ENCODE measurements at regions not wholly inside any gene's neighbourhood (a gene's known extent, or its start where the extent isn't known, plus 50 kb on each side); places are given as distances from the start of the nearest gene placed in this dataset.

GRCh38 chr5:135124724-135125123 lies 90.7 kb upstream of the PITX1 start:
- no peaks in the 10 kb centered on the region for H3K4me1 ChIP-seq (ENCODE audit: control insufficient read depth, insufficient read depth, low read length, poor library complexity, severe bottlenecking)
- no peak for DNase-seq
- no peaks in the 10 kb centered on the region for H3K36me3 ChIP-seq (ENCODE audit: control insufficient read depth, insufficient read depth, low read length)
- no peaks in the 10 kb centered on the region for H3K27me3 ChIP-seq (replicated peaks; ENCODE audit: control insufficient read depth, insufficient read depth, low read length, poor library complexity, severe bottlenecking)
- H3K27ac ChIP-seq (ENCODE audit: insufficient read depth, low read length, poor library complexity, severe bottlenecking) = no peak overlapping the region
- H3K9me3 ChIP-seq (ENCODE audit: control insufficient read depth, low read length) = no peaks in the 10 kb centered on the region
- H3K4me3 ChIP-seq (ENCODE audit: insufficient read depth, low read depth, low read length, poor library complexity, severe bottlenecking) = no peak overlapping the region

GRCh38 chr5:135124128-135124527 lies 90.1 kb upstream of the PITX1 start:
- H3K9me3 ChIP-seq (ENCODE audit: control insufficient read depth, low read length) = no peaks in the 10 kb centered on the region
- H3K27ac ChIP-seq (ENCODE audit: insufficient read depth, low read length, poor library complexity, severe bottlenecking) = no peak overlapping the region
- no peak overlapping the region for H3K4me3 ChIP-seq (ENCODE audit: insufficient read depth, low read depth, low read length, poor library complexity, severe bottlenecking)
- no peaks in the 10 kb centered on the region for H3K36me3 ChIP-seq (ENCODE audit: control insufficient read depth, insufficient read depth, low read length)
- no peak for DNase-seq
- no peaks in the 10 kb centered on the region for H3K4me1 ChIP-seq (ENCODE audit: control insufficient read depth, insufficient read depth, low read length, poor library complexity, severe bottlenecking)
- no peaks in the 10 kb centered on the region for H3K27me3 ChIP-seq (replicated peaks; ENCODE audit: control insufficient read depth, insufficient read depth, low read length, poor library complexity, severe bottlenecking)

- Histone ChIP-seq H3K36me3 (ENCODE audit: control insufficient read depth, insufficient read depth, low read length) (no peaks in the 10 kb centered on the region), H3K4me3 (ENCODE audit: insufficient read depth, low read depth, low read length, poor library complexity, severe bottlenecking) (no peak overlapping the region), H3K4me1 (ENCODE audit: control insufficient read depth, insufficient read depth, low read length, poor library complexity, severe bottlenecking) (no peaks in the 10 kb centered on the region), H3K27ac (ENCODE audit: insufficient read depth, low read length, poor library complexity, severe bottlenecking) (no peak overlapping the region), H3K27me3 (replicated peaks; ENCODE audit: control insufficient read depth, insufficient read depth, low read length, poor library complexity, severe bottlenecking) (no peaks in the 10 kb centered on the region), H3K9me3 (ENCODE audit: control insufficient read depth, low read length) (no peaks in the 10 kb centered on the region)
- no peak for DNase-seq
Observed at GRCh38 chr5:135122797-135123196, 88.8 kb upstream of the PITX1 start.

- Histone ChIP-seq H3K4me3 (ENCODE audit: insufficient read depth, low read depth, low read length, poor library complexity, severe bottlenecking) (no peak overlapping the region), H3K27me3 (replicated peaks; ENCODE audit: control insufficient read depth, insufficient read depth, low read length, poor library complexity, severe bottlenecking) (no peaks in the 10 kb centered on the region), H3K36me3 (ENCODE audit: control insufficient read depth, insufficient read depth, low read length) (no peaks in the 10 kb centered on the region), H3K9me3 (ENCODE audit: control insufficient read depth, low read length) (no peaks in the 10 kb centered on the region), H3K27ac (ENCODE audit: insufficient read depth, low read length, poor library complexity, severe bottlenecking) (no peak overlapping the region), H3K4me1 (ENCODE audit: control insufficient read depth, insufficient read depth, low read length, poor library complexity, severe bottlenecking) (no peaks in the 10 kb centered on the region)
- DNase-seq = no peak
Observed at GRCh38 chr5:135120951-135121350, 86.9 kb upstream of the PITX1 start.

- no peak overlapping the region for H3K4me3 ChIP-seq (ENCODE audit: insufficient read depth, low read depth, low read length, poor library complexity, severe bottlenecking)
- no peaks in the 10 kb centered on the region for H3K36me3 ChIP-seq (ENCODE audit: control insufficient read depth, insufficient read depth, low read length)
- H3K27ac ChIP-seq (ENCODE audit: insufficient read depth, low read length, poor library complexity, severe bottlenecking) = no peak overlapping the region
- H3K27me3 ChIP-seq (replicated peaks; ENCODE audit: control insufficient read depth, insufficient read depth, low read length, poor library complexity, severe bottlenecking) = no peaks in the 10 kb centered on the region
- H3K9me3 ChIP-seq (ENCODE audit: control insufficient read depth, low read length) = no peaks in the 10 kb centered on the region
- DNase-seq = no peak
- no peaks in the 10 kb centered on the region for H3K4me1 ChIP-seq (ENCODE audit: control insufficient read depth, insufficient read depth, low read length, poor library complexity, severe bottlenecking)
Observed at GRCh38 chr5:135119481-135119880, 85.5 kb upstream of the PITX1 start.

- Histone ChIP-seq H3K9me3 (ENCODE audit: control insufficient read depth, low read length) (no peaks in the 10 kb centered on the region), H3K4me1 (ENCODE audit: control insufficient read depth, insufficient read depth, low read length, poor library complexity, severe bottlenecking) (no peaks in the 10 kb centered on the region), H3K27ac (ENCODE audit: insufficient read depth, low read length, poor library complexity, severe bottlenecking) (no peak overlapping the region), H3K36me3 (ENCODE audit: control insufficient read depth, insufficient read depth, low read length) (no peaks in the 10 kb centered on the region), H3K4me3 (ENCODE audit: insufficient read depth, low read depth, low read length, poor library complexity, severe bottlenecking) (no peak overlapping the region), H3K27me3 (replicated peaks; ENCODE audit: control insufficient read depth, insufficient read depth, low read length, poor library complexity, severe bottlenecking) (no peaks in the 10 kb centered on the region)
- DNase-seq = no peak
Observed at GRCh38 chr5:135117590-135117989, 83.6 kb upstream of the PITX1 start.

GRCh38 chr5:135116160-135116561 lies 82.1 kb upstream of the PITX1 start:
- no peaks in the 10 kb centered on the region for H3K9me3 ChIP-seq (ENCODE audit: control insufficient read depth, low read length)
- no peaks in the 10 kb centered on the region for H3K4me1 ChIP-seq (ENCODE audit: control insufficient read depth, insufficient read depth, low read length, poor library complexity, severe bottlenecking)
- no peak overlapping the region for H3K4me3 ChIP-seq (ENCODE audit: insufficient read depth, low read depth, low read length, poor library complexity, severe bottlenecking)
- no peaks in the 10 kb centered on the region for H3K36me3 ChIP-seq (ENCODE audit: control insufficient read depth, insufficient read depth, low read length)
- H3K27ac ChIP-seq (ENCODE audit: insufficient read depth, low read length, poor library complexity, severe bottlenecking) = no peak overlapping the region
- H3K27me3 ChIP-seq (replicated peaks; ENCODE audit: control insufficient read depth, insufficient read depth, low read length, poor library complexity, severe bottlenecking) = no peaks in the 10 kb centered on the region
- DNase-seq = no peak

- no peak overlapping the region for H3K27ac ChIP-seq (ENCODE audit: insufficient read depth, low read length, poor library complexity, severe bottlenecking)
- H3K36me3 ChIP-seq (ENCODE audit: control insufficient read depth, insufficient read depth, low read length) = no peaks in the 10 kb centered on the region
- H3K9me3 ChIP-seq (ENCODE audit: control insufficient read depth, low read length) = no peaks in the 10 kb centered on the region
- no peak for DNase-seq
- no peaks in the 10 kb centered on the region for H3K27me3 ChIP-seq (replicated peaks; ENCODE audit: control insufficient read depth, insufficient read depth, low read length, poor library complexity, severe bottlenecking)
- no peak overlapping the region for H3K4me3 ChIP-seq (ENCODE audit: insufficient read depth, low read depth, low read length, poor library complexity, severe bottlenecking)
- no peaks in the 10 kb centered on the region for H3K4me1 ChIP-seq (ENCODE audit: control insufficient read depth, insufficient read depth, low read length, poor library complexity, severe bottlenecking)
Observed at GRCh38 chr5:135115591-135115990, 81.6 kb upstream of the PITX1 start.

- H3K4me1 ChIP-seq (ENCODE audit: control insufficient read depth, insufficient read depth, low read length, poor library complexity, severe bottlenecking) = no peaks in the 10 kb centered on the region
- no peak for DNase-seq
- no peak overlapping the region for H3K4me3 ChIP-seq (ENCODE audit: insufficient read depth, low read depth, low read length, poor library complexity, severe bottlenecking)
- H3K27ac ChIP-seq (ENCODE audit: insufficient read depth, low read length, poor library complexity, severe bottlenecking) = no peak overlapping the region
- H3K36me3 ChIP-seq (ENCODE audit: control insufficient read depth, insufficient read depth, low read length) = no peaks in the 10 kb centered on the region
- H3K9me3 ChIP-seq (ENCODE audit: control insufficient read depth, low read length) = no peaks in the 10 kb centered on the region
- no peaks in the 10 kb centered on the region for H3K27me3 ChIP-seq (replicated peaks; ENCODE audit: control insufficient read depth, insufficient read depth, low read length, poor library complexity, severe bottlenecking)
Observed at GRCh38 chr5:135114759-135115158, 80.7 kb upstream of the PITX1 start.

GRCh38 chr5:135112008-135112725 lies 78.1 kb upstream of the PITX1 start:
- Histone ChIP-seq H3K36me3 (ENCODE audit: control insufficient read depth, insufficient read depth, low read length) (no peaks in the 10 kb centered on the region), H3K27me3 (replicated peaks; ENCODE audit: control insufficient read depth, insufficient read depth, low read length, poor library complexity, severe bottlenecking) (no peaks in the 10 kb centered on the region), H3K9me3 (ENCODE audit: control insufficient read depth, low read length) (no peaks in the 10 kb centered on the region), H3K4me1 (ENCODE audit: control insufficient read depth, insufficient read depth, low read length, poor library complexity, severe bottlenecking) (no peaks in the 10 kb centered on the region), H3K4me3 (ENCODE audit: insufficient read depth, low read depth, low read length, poor library complexity, severe bottlenecking) (no peak overlapping the region), H3K27ac (ENCODE audit: insufficient read depth, low read length, poor library complexity, severe bottlenecking) (no peak overlapping the region)
- no peak for DNase-seq
